ENCODE measurements at regions not wholly inside any gene's neighbourhood (a gene's known extent, or its start where the extent isn't known, plus 50 kb on each side); places are given as distances from the start of the nearest gene placed in this dataset.

GRCh38 chr2:136284226-136285119, 166.5 kb upstream of the CXCR4 start:
- Mint-ChIP-seq H3K27ac (no peak overlapping the region), H3K27me3 (ENCODE audit: low read depth) (peaks cover 2% of the 10 kb centered on the region; the same call in 1 of the 2 replicates), H3K4me1 (peaks cover 4 to 9% of the 10 kb centered on the region in 2 experiments; a peak in 3 of 4 replicates), H3K36me3 (ENCODE audit: insufficient read depth in 1 of 3, low read depth in 3 of 3) (no peaks in the 10 kb centered on the region), H3K9me3 (no peaks in the 10 kb centered on the region), H3K4me3 (no peak overlapping the region)
- Histone ChIP-seq H2BK20ac (ENCODE audit: low read depth, low read length, poor library complexity, severe bottlenecking) (no peak overlapping the region), H3K18ac (ENCODE audit: insufficient read length, low read depth, low read length) (no peak overlapping the region), H3K4me1 (ENCODE audit: insufficient read depth, low read length) (no peaks in the 10 kb centered on the region), H3K23ac (ENCODE audit: insufficient read length, low read depth, low read length) (no peak overlapping the region), H3K27ac (ENCODE audit: insufficient read length, low read depth, low read length) (no peak overlapping the region), H3K9ac (ENCODE audit: extremely low read depth, insufficient read length, low read length) (no peak overlapping the region), H2BK5ac (ENCODE audit: insufficient read length, low read length) (no peak overlapping the region), H2BK12ac (ENCODE audit: insufficient read length, low read depth, low read length) (no peak overlapping the region), H2BK120ac (ENCODE audit: low read depth, low read length, poor library complexity, severe bottlenecking) (no peak overlapping the region), H4K91ac (ENCODE audit: insufficient read length, low read depth, low read length) (no peak overlapping the region), H2BK15ac (ENCODE audit: low read depth, low read length) (no peak overlapping the region), H3K4ac (ENCODE audit: low read depth, low read length) (no peak overlapping the region), H4K8ac (replicated peaks; ENCODE audit: insufficient read length, low read depth, low read length) (no peak overlapping the region), H2AK5ac (ENCODE audit: insufficient read length, low read length) (no peak overlapping the region), H4K5ac (ENCODE audit: insufficient read length, low read depth, low read length) (no peak overlapping the region), H3T11ph (ENCODE audit: low read length) (no peak overlapping the region), H3K79me1 (ENCODE audit: insufficient read depth, low read depth, low read length, poor library complexity, severe bottlenecking) (no peaks in the 10 kb centered on the region), H3K4me2 (ENCODE audit: insufficient read depth, insufficient read length, low read length) (no peak overlapping the region), H3K79me2 (ENCODE audit: insufficient read depth, low read length) (no peaks in the 10 kb centered on the region), H2AFZ (ENCODE audit: low read length) (no peak overlapping the region), H3K14ac (ENCODE audit: insufficient read depth, low read length) (no peak overlapping the region; the same call in 1 of the 2 replicates), H3K27me3 (ENCODE audit: insufficient read depth, low read length) (no peaks in the 10 kb centered on the region; the same call in 1 of the 2 replicates), H3K23me2 (ENCODE audit: insufficient read length, low read depth, low read length, poor library complexity, severe bottlenecking) (no peaks in the 10 kb centered on the region), H4K20me1 (ENCODE audit: control insufficient read depth, insufficient read depth, insufficient read length) (no peaks in the 10 kb centered on the region), H3K56ac (ENCODE audit: insufficient read length, low read depth, low read length) (no peak overlapping the region), H3K9me3 (ENCODE audit: control insufficient read depth, low read depth, low read length) (no peaks in the 10 kb centered on the region)
- no peak for DNase-seq
- WGBS (ENCODE audit: extremely low coverage, insufficient read length, low lambda C conversion rate): no CpG with 5 or more reads among the region's 4 CpGs
- TF ChIP-seq CTCF (conservative IDR thresholded peaks at IDR 0.05): no peak
